K562 (cell line): ENCODE measurements at regions not wholly inside any gene's neighbourhood (a gene's known extent, or its start where the extent isn't known, plus 50 kb on each side); places are given as distances from the start of the nearest gene placed in this dataset.

ENCODE experiments used
- ATAC-seq: fragments of 200-7000 bp; cut with Tn5 transposase; 3 replicates; pipeline ENCODE4 v1.9.1; 2020; ENCODE audit warnings: moderate library complexity
- BruUV-seq: library from RNA; stranded (reverse); fragments of 400-500 nt; replicated peaks from 2 replicates; lab custom pipeline; 2021; lab: Mats Ljungman, UMichigan
- CTCF ChIA-PET: fragments of 300-600 bp; formaldehyde crosslinking; extraction: SDS; loops from one replicate; lab custom pipeline; 2021; ENCODE audit warnings: low intra/inter-chr PET ratio; lab: Yijun Ruan, JAX
- POLR2A ChIA-PET: fragments of 300-600, 350-650 bp; sonication (Branson Sonifier 250); formaldehyde crosslinking; extraction: SDS; loops from one replicate; lab custom pipeline; 2021; ENCODE audit warnings: antibody characterized with exemption, inconsistent platforms; lab: Yijun Ruan, JAX
- DNase-seq, 4 experiments: peaks; one replicate each; pipeline versions ENCODE4 v3.0.0 to v3.0.0-alpha.2; 2011 to 2018; ENCODE audit warnings: low spot score in 3 of 4, mixed read lengths in 3 of 4; ENCODE audit errors: extremely low read depth in 1 of 4
- FAIRE-seq: peaks from 2 replicates; lab custom pipeline; 2011; peaks lifted over from hg19 to GRCh38; lab: Jason Lieb, UNC
- H2AFZ ChIP-seq: 2 replicates; pipeline ENCODE4 v1.6.0; 2011; ENCODE audit warnings: low read depth, low read length, control low read depth, inconsistent platforms
- H3K27ac ChIP-seq: fragments of 200-600 bp; 3 replicates; pipeline ENCODE4 v1.8.0; 2011; ENCODE audit warnings: low read depth, mild to moderate bottlenecking, control low read depth, inconsistent platforms, low read length, moderate library complexity, mixed read lengths; ENCODE audit errors: extremely low read depth
- H3K27me3 ChIP-seq, 2 experiments: fragments of 300-600 bp in 1 of 2; 2 replicates in 1 of 2; 3 replicates in 1 of 2; pipeline versions ENCODE4 v1.6.0 to v1.8.0; 2011; ENCODE audit warnings: inconsistent platforms in 2 of 2, low read length in 2 of 2, mild to moderate bottlenecking in 1 of 2, mixed read lengths in 1 of 2, moderate library complexity in 1 of 2; ENCODE audit not compliant: control insufficient read depth in 2 of 2, insufficient read depth in 2 of 2
- H3K36me3 ChIP-seq: fragments of 300-600 bp; 3 replicates; pipeline ENCODE4 v1.8.0; 2011; ENCODE audit warnings: mild to moderate bottlenecking, low read length, inconsistent platforms; ENCODE audit not compliant: control insufficient read depth, insufficient read depth
- H3K4me1 ChIP-seq, 2 experiments: fragments of 200-600 bp in 1 of 2; replicated peaks in 1 of 2; 2 replicates in 1 of 2; 3 replicates in 1 of 2; pipeline versions ENCODE4 v1.5.1 to v1.8.0; 2011; ENCODE audit warnings: inconsistent platforms in 2 of 2, low read length in 2 of 2, mild to moderate bottlenecking in 1 of 2, mixed read lengths in 1 of 2, moderate library complexity in 1 of 2; ENCODE audit not compliant: control insufficient read depth in 2 of 2, insufficient read depth in 2 of 2
- H3K4me2 ChIP-seq: 2 replicates; pipeline ENCODE4 v1.6.1; 2011; ENCODE audit warnings: low read length, control low read depth, inconsistent platforms, mixed read lengths; ENCODE audit not compliant: insufficient read depth
- H3K4me3 ChIP-seq: fragments of 200-600 bp; sonication (generic), shearing (Covaris generic); 2 replicates; pipeline ENCODE4 v1.5.1; 2016; ENCODE audit warnings: control low read depth, inconsistent platforms
- H3K79me2 ChIP-seq: fragments of 200-600 bp; 3 replicates; pipeline ENCODE4 v1.8.0; 2011; ENCODE audit warnings: low read length, inconsistent platforms; ENCODE audit not compliant: control insufficient read depth, insufficient read depth
- H3K9ac ChIP-seq, 2 experiments: 2 replicates each; pipeline versions ENCODE4 v1.6.0 to v1.6.1; 2011; ENCODE audit warnings: low read depth in 2 of 2, low read length in 2 of 2, control low read depth in 1 of 2, inconsistent platforms in 1 of 2, mild to moderate bottlenecking in 1 of 2, mixed read lengths in 1 of 2; ENCODE audit not compliant: insufficient read depth in 1 of 2
- H3K9me1 ChIP-seq: one replicate; pipeline ENCODE4 v1.6.0; 2011; ENCODE audit warnings: inconsistent platforms, mild to moderate bottlenecking, low read length, moderate library complexity; ENCODE audit not compliant: control insufficient read depth, insufficient read depth
- H3K9me3 ChIP-seq: replicated peaks from 2 replicates; pipeline ENCODE4 v1.5.1; 2011; ENCODE audit warnings: low read depth, low read length, inconsistent platforms; ENCODE audit not compliant: control insufficient read depth, insufficient read depth
- H4K20me1 ChIP-seq: replicated peaks from 2 replicates; pipeline ENCODE4 v1.6.1; 2011; ENCODE audit warnings: low read length, inconsistent platforms, mixed read lengths; ENCODE audit not compliant: control insufficient read depth, insufficient read depth
- C11orf30 ChIP-seq: fragments of 450-650 bp; IDR thresholded peaks from 2 replicates; pipeline ENCODE4 v1.6.1; 2016; ENCODE audit warnings: low read depth, mild to moderate bottlenecking
- CBX3 ChIP-seq, 2 experiments: IDR thresholded peaks; 1 replicate in 1 of 2; 2 replicates in 1 of 2; pipeline ENCODE4 v1.6.1; 2012; ENCODE audit warnings: inconsistent platforms in 2 of 2, low read length in 2 of 2, borderline replicate concordance in 1 of 2, control low read depth in 1 of 2
- CTBP1 ChIP-seq: fragments of 450-650 bp; IDR thresholded peaks from 2 replicates; pipeline ENCODE4 v1.6.1; 2016; ENCODE audit warnings: borderline replicate concordance
- DIDO1 ChIP-seq: fragments of 450-650 bp; IDR thresholded peaks from 2 replicates; pipeline ENCODE4 v1.6.1; 2016; ENCODE audit warnings: low read depth, missing biosample characterization, missing genetic modification characterization
- ETV5 ChIP-seq: sonication (generic); formaldehyde crosslinking; IDR thresholded peaks from 2 replicates; pipeline ENCODE4 v1.4.0; 2020; ENCODE audit warnings: low read depth, mild to moderate bottlenecking, missing genetic modification reagents
- FOS ChIP-seq: IDR thresholded peaks from 3 replicates; pipeline ENCODE4 v1.6.1; 2011; ENCODE audit not compliant: insufficient read length; ENCODE audit errors: extremely low read depth
- MAFF ChIP-seq: IDR thresholded peaks from 2 replicates; pipeline ENCODE4 v1.6.1; 2012; ENCODE audit warnings: low read length, improper control_type of control experiment
- MAFK ChIP-seq: IDR thresholded peaks from 2 replicates; pipeline ENCODE4 v1.6.1; 2011; ENCODE audit warnings: low read length, improper control_type of control experiment
- PHTF2 ChIP-seq: fragments of 250-450 bp; sonication (Bioruptor Pico); IDR thresholded peaks from 2 replicates; pipeline ENCODE4 v1.5.0; 2021; ENCODE audit warnings: mild to moderate bottlenecking
- PTRF ChIP-seq: fragments of 450-650 bp; IDR thresholded peaks from 2 replicates; pipeline ENCODE4 v1.6.1; 2016; ENCODE audit warnings: mild to moderate bottlenecking, missing genetic modification characterization, missing compliant biosample characterization
- RAD51 ChIP-seq: fragments of 450-650 bp; IDR thresholded peaks from 2 replicates; pipeline ENCODE4 v1.7.1; 2016; ENCODE audit warnings: low read depth, mild to moderate bottlenecking, borderline replicate concordance
- SOX6 ChIP-seq: fragments of 450-650 bp; IDR thresholded peaks from 2 replicates; pipeline ENCODE4 v1.6.1; 2014; ENCODE audit warnings: mild to moderate bottlenecking
- TOE1 ChIP-seq, 2 experiments: fragments of 450-650 bp in 1 of 2; sonication (generic) in 1 of 2; formaldehyde crosslinking in 1 of 2; IDR thresholded peaks; 2 replicates each; pipeline versions ENCODE4 v1.7.1 to v1.8.0; 2016 to 2022; ENCODE audit warnings: borderline replicate concordance in 2 of 2, mild to moderate bottlenecking in 2 of 2, antibody characterized with exemption in 1 of 2, inconsistent platforms in 1 of 2, low read depth in 1 of 2, missing genetic modification reagents in 1 of 2, moderate library complexity in 1 of 2
- ZKSCAN1 ChIP-seq: fragments of 150-350 bp; IDR thresholded peaks from 2 replicates; pipeline ENCODE4 v1.6.1; 2016; ENCODE audit warnings: low read depth, low read length
- ZNF3 ChIP-seq: fragments of 250-450 bp; sonication (Bioruptor Pico); IDR thresholded peaks from 2 replicates; pipeline ENCODE4 v1.5.0; 2021; ENCODE audit warnings: mild to moderate bottlenecking, moderate library complexity
- ZNF57 ChIP-seq: fragments of 450-650 bp; formaldehyde crosslinking; IDR thresholded peaks from 2 replicates; pipeline ENCODE4 v1.4.0; 2020; ENCODE audit warnings: mild to moderate bottlenecking, moderate library complexity
- WGBS: fragments of 100-300 bp; shearing (Covaris generic); methylation state at CpG from one replicate; pipeline ENCODE4 v1.1.6; 2016; ENCODE audit warnings: low coverage, mixed read lengths; ENCODE audit not compliant: insufficient coverage; ENCODE audit errors: missing lambda C conversion rate; 5-methylcytosine and 5-hydroxymethylcytosine counted together
- in situ Hi-C: fragments of 300-500 bp; cut with MboI; formaldehyde crosslinking; loops from 4 replicates; pipeline ENCODE4 v1.15.0; 2018; ENCODE audit warnings: inconsistent platforms, mixed read lengths
- intact Hi-C: fragments of 100-400 bp; cut with micrococcal nuclease; formaldehyde crosslinking; loops from 2 replicates; pipeline ENCODE4 v1.14.2; 2022
- TF ChIP-seq, protein P1 (sequence below): fragments of 450-650 bp; formaldehyde crosslinking; IDR thresholded peaks from 2 replicates; pipeline ENCODE4 v1.4.0; 2020; ENCODE audit warnings: mild to moderate bottlenecking, moderate library complexity
- TF ChIP-seq, protein P2 (sequence below): fragments of 450-650 bp; formaldehyde crosslinking; IDR thresholded peaks from 2 replicates; pipeline ENCODE4 v1.4.0; 2020; ENCODE audit warnings: mild to moderate bottlenecking, moderate library complexity
- TF ChIP-seq, protein P3 (sequence below): fragments of 450-650 bp; IDR thresholded peaks from 2 replicates; pipeline ENCODE4 v1.6.1; 2017; ENCODE audit warnings: mild to moderate bottlenecking, moderate library complexity

DNA sequence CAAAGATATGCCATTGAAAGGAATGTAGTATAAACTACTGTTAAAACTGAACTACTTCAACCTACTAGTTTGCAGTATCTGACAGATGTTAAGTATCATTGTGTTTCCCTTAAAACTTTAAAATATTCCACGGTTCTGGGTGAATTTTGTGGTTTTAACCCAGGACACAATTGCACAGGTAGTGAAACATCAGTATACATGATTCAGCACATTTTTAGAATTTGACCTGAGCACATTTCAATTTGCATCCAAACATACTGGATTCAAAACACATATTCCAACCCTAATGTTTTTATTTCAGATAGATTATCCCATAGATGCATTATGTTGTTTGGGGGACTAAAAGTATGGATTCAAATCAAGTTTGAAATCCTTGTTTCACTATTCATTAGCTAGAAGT lies 129.9 kb upstream of the ZNF804B start (continued):
- TF ChIP-seq C11orf30 (peak; percentile 71; the same call in 1 of the 2 replicates), ZKSCAN1 (no peak), RAD51 (no peak), MAFF (peak; percentile 49; the same call in 1 of the 2 replicates), MAFK (peak; percentile 30; the same call in 1 of the 2 replicates), SOX6 (no peak)
- TF ChIP-seq, protein P1, sequence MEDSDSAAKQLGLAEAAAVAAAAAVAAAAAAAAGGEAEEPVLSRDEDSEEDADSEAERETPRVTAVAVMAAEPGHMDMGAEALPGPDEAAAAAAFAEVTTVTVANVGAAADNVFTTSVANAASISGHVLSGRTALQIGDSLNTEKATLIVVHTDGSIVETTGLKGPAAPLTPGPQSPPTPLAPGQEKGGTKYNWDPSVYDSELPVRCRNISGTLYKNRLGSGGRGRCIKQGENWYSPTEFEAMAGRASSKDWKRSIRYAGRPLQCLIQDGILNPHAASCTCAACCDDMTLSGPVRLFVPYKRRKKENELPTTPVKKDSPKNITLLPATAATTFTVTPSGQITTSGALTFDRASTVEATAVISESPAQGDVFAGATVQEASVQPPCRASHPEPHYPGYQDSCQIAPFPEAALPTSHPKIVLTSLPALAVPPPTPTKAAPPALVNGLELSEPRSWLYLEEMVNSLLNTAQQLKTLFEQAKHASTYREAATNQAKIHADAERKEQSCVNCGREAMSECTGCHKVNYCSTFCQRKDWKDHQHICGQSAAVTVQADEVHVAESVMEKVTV = no peak
- TF ChIP-seq, protein P2, sequence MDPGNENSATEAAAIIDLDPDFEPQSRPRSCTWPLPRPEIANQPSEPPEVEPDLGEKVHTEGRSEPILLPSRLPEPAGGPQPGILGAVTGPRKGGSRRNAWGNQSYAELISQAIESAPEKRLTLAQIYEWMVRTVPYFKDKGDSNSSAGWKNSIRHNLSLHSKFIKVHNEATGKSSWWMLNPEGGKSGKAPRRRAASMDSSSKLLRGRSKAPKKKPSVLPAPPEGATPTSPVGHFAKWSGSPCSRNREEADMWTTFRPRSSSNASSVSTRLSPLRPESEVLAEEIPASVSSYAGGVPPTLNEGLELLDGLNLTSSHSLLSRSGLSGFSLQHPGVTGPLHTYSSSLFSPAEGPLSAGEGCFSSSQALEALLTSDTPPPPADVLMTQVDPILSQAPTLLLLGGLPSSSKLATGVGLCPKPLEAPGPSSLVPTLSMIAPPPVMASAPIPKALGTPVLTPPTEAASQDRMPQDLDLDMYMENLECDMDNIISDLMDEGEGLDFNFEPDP (CRISPR knock-in tag) = no peak

DNA sequence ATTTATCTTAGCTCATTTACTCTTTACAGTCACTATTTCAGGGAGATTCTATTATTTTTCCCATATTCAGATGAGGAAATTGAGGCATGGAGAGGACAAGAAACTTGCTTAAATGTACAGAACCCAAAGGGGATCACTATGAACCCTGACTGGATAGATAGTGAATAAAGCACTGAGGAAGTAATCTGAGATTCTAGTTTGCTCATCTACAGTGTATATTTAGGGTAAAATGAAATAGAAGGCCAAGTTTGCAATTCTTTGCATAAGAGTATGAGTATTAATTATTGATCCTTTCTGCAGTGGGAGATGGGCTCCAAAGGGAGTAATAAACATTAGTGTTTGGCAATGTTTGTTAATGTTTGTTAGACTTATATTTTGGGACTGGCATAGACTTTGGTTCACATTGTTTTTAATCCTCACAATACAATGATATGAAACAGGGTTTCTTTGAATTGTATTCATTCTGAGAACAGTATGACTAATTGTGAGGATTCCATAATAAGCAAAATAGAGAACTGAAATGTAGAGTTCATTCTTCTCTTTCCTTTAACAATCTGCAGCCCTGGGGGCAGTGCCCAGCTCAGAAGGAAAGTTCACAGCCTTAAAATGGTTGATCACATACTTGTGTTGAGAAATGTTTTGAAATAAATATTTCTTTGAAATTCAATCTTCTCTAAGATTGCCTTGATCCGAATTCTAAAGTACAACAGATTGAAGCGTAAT lies 131.0 kb upstream of the ZNF804B start:
- intact Hi-C loops (no loop called here), in situ Hi-C loops (no loop called here)
- Histone ChIP-seq H3K4me3 (no peak overlapping the region), H2AFZ (no peak overlapping the region), H3K9ac (no peak overlapping the region), H3K27me3 (no peaks in the 10 kb centered on the region), H3K27ac (no peak overlapping the region), H3K36me3 (no peaks in the 10 kb centered on the region), H3K4me2 (no peak overlapping the region), H3K9me1 (no peaks in the 10 kb centered on the region), H3K79me2 (no peaks in the 10 kb centered on the region), H3K4me1 (no peaks in the 10 kb centered on the region), H4K20me1 (no peaks in the 10 kb centered on the region), H3K9me3 (no peaks in the 10 kb centered on the region; the same call in 1 of the 2 replicates)
- no peak for DNase-seq
- BruUV-seq = no TSS peak
- no peak for ATAC-seq
- 14% methylated on average over 2 of the region's 2 CpGs for WGBS
- ChIA-PET POLR2A (no interaction called here), CTCF (no interaction called here)
- no peak for FAIRE-seq
- no peak for TF ChIP-seq ZNF57 (CRISPR knock-in tag)
- no peak for TF ChIP-seq CTBP1
- no peak for TF ChIP-seq DIDO1 (tag)
- TF ChIP-seq, protein P3, sequence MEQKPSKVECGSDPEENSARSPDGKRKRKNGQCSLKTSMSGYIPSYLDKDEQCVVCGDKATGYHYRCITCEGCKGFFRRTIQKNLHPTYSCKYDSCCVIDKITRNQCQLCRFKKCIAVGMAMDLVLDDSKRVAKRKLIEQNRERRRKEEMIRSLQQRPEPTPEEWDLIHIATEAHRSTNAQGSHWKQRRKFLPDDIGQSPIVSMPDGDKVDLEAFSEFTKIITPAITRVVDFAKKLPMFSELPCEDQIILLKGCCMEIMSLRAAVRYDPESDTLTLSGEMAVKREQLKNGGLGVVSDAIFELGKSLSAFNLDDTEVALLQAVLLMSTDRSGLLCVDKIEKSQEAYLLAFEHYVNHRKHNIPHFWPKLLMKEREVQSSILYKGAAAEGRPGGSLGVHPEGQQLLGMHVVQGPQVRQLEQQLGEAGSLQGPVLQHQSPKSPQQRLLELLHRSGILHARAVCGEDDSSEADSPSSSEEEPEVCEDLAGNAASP = no peak
- TF ChIP-seq PHTF2 (CRISPR knock-in tag) = no peak
- no peak for TF ChIP-seq PTRF (tag)
- TF ChIP-seq TOE1 (IDR thresholded peaks at IDR 0.05; ENCODE audit: borderline replicate concordance) = no peak
- no peak for TF ChIP-seq TOE1 (CRISPR knock-in tag; IDR thresholded peaks at IDR 0.05; ENCODE audit: borderline replicate concordance, low read depth)
- no peak for TF ChIP-seq FOS
- no peak for TF ChIP-seq CBX3 (IDR thresholded peaks at IDR 0.05; ENCODE audit: borderline replicate concordance in 1 of 2, low read length in 2 of 2)
- TF ChIP-seq ZNF3 = no peak
- TF ChIP-seq SOX6 = no peak
- no peak for TF ChIP-seq ETV5
